K562 (cell line): ENCODE measurements at regions not wholly inside any gene's neighbourhood (a gene's known extent, or its start where the extent isn't known, plus 50 kb on each side); places are given as distances from the start of the nearest gene placed in this dataset.

Experiments used
- ATAC-seq: fragments of 200-7000 bp; cut with Tn5 transposase; 3 replicates; pipeline ENCODE4 v1.9.1; 2020; ENCODE audit warnings: moderate library complexity
- BruUV-seq: library from RNA; stranded (reverse); fragments of 400-500 nt; replicated peaks from 2 replicates; lab custom pipeline; 2021; lab: Mats Ljungman, UMichigan
- CTCF ChIA-PET: fragments of 300-600 bp; formaldehyde crosslinking; extraction: SDS; loops from one replicate; lab custom pipeline; 2021; ENCODE audit warnings: low intra/inter-chr PET ratio; lab: Yijun Ruan, JAX
- POLR2A ChIA-PET: fragments of 300-600, 350-650 bp; sonication (Branson Sonifier 250); formaldehyde crosslinking; extraction: SDS; loops from one replicate; lab custom pipeline; 2021; ENCODE audit warnings: antibody characterized with exemption, inconsistent platforms; lab: Yijun Ruan, JAX
- DNase-seq, 4 experiments: peaks; one replicate each; pipeline versions ENCODE4 v3.0.0 to v3.0.0-alpha.2; 2011 to 2018; ENCODE audit warnings: low spot score in 3 of 4, mixed read lengths in 3 of 4; ENCODE audit errors: extremely low read depth in 1 of 4
- FAIRE-seq: peaks from 2 replicates; lab custom pipeline; 2011; peaks lifted over from hg19 to GRCh38; lab: Jason Lieb, UNC
- H2AFZ ChIP-seq: 2 replicates; pipeline ENCODE4 v1.6.0; 2011; ENCODE audit warnings: low read depth, low read length, control low read depth, inconsistent platforms
- H3K27ac ChIP-seq: fragments of 200-600 bp; 3 replicates; pipeline ENCODE4 v1.8.0; 2011; ENCODE audit warnings: low read depth, mild to moderate bottlenecking, control low read depth, inconsistent platforms, low read length, moderate library complexity, mixed read lengths; ENCODE audit errors: extremely low read depth
- H3K27me3 ChIP-seq, 2 experiments: fragments of 300-600 bp in 1 of 2; 2 replicates in 1 of 2; 3 replicates in 1 of 2; pipeline versions ENCODE4 v1.6.0 to v1.8.0; 2011; ENCODE audit warnings: inconsistent platforms in 2 of 2, low read length in 2 of 2, mild to moderate bottlenecking in 1 of 2, mixed read lengths in 1 of 2, moderate library complexity in 1 of 2; ENCODE audit not compliant: control insufficient read depth in 2 of 2, insufficient read depth in 2 of 2
- H3K36me3 ChIP-seq: fragments of 300-600 bp; 3 replicates; pipeline ENCODE4 v1.8.0; 2011; ENCODE audit warnings: mild to moderate bottlenecking, low read length, inconsistent platforms; ENCODE audit not compliant: control insufficient read depth, insufficient read depth
- H3K4me1 ChIP-seq, 2 experiments: fragments of 200-600 bp in 1 of 2; replicated peaks in 1 of 2; 2 replicates in 1 of 2; 3 replicates in 1 of 2; pipeline versions ENCODE4 v1.5.1 to v1.8.0; 2011; ENCODE audit warnings: inconsistent platforms in 2 of 2, low read length in 2 of 2, mild to moderate bottlenecking in 1 of 2, mixed read lengths in 1 of 2, moderate library complexity in 1 of 2; ENCODE audit not compliant: control insufficient read depth in 2 of 2, insufficient read depth in 2 of 2
- H3K4me2 ChIP-seq: 2 replicates; pipeline ENCODE4 v1.6.1; 2011; ENCODE audit warnings: low read length, control low read depth, inconsistent platforms, mixed read lengths; ENCODE audit not compliant: insufficient read depth
- H3K4me3 ChIP-seq: fragments of 200-600 bp; sonication (generic), shearing (Covaris generic); 2 replicates; pipeline ENCODE4 v1.5.1; 2016; ENCODE audit warnings: control low read depth, inconsistent platforms
- H3K79me2 ChIP-seq: fragments of 200-600 bp; 3 replicates; pipeline ENCODE4 v1.8.0; 2011; ENCODE audit warnings: low read length, inconsistent platforms; ENCODE audit not compliant: control insufficient read depth, insufficient read depth
- H3K9ac ChIP-seq, 2 experiments: 2 replicates each; pipeline versions ENCODE4 v1.6.0 to v1.6.1; 2011; ENCODE audit warnings: low read depth in 2 of 2, low read length in 2 of 2, control low read depth in 1 of 2, inconsistent platforms in 1 of 2, mild to moderate bottlenecking in 1 of 2, mixed read lengths in 1 of 2; ENCODE audit not compliant: insufficient read depth in 1 of 2
- H3K9me1 ChIP-seq: one replicate; pipeline ENCODE4 v1.6.0; 2011; ENCODE audit warnings: inconsistent platforms, mild to moderate bottlenecking, low read length, moderate library complexity; ENCODE audit not compliant: control insufficient read depth, insufficient read depth
- H3K9me3 ChIP-seq: replicated peaks from 2 replicates; pipeline ENCODE4 v1.5.1; 2011; ENCODE audit warnings: low read depth, low read length, inconsistent platforms; ENCODE audit not compliant: control insufficient read depth, insufficient read depth
- H4K20me1 ChIP-seq: replicated peaks from 2 replicates; pipeline ENCODE4 v1.6.1; 2011; ENCODE audit warnings: low read length, inconsistent platforms, mixed read lengths; ENCODE audit not compliant: control insufficient read depth, insufficient read depth
- AFF4 ChIP-seq: sonication (generic); formaldehyde crosslinking; IDR thresholded peaks from 2 replicates; pipeline ENCODE4 v1.8.0; 2023; ENCODE audit warnings: mild to moderate bottlenecking, missing genetic modification reagents
- ARHGAP35 ChIP-seq: fragments of 450-650 bp; IDR thresholded peaks from 2 replicates; pipeline ENCODE4 v1.6.1; 2018; ENCODE audit not compliant: partially characterized antibody
- C11orf30 ChIP-seq: fragments of 450-650 bp; IDR thresholded peaks from 2 replicates; pipeline ENCODE4 v1.6.1; 2016; ENCODE audit warnings: low read depth, mild to moderate bottlenecking
- ZNF316 ChIP-seq: fragments of 450-650 bp; IDR thresholded peaks from 2 replicates; pipeline ENCODE4 v1.6.1; 2016
- WGBS: fragments of 100-300 bp; shearing (Covaris generic); methylation state at CpG from one replicate; pipeline ENCODE4 v1.1.6; 2016; ENCODE audit warnings: low coverage, mixed read lengths; ENCODE audit not compliant: insufficient coverage; ENCODE audit errors: missing lambda C conversion rate; 5-methylcytosine and 5-hydroxymethylcytosine counted together
- in situ Hi-C: fragments of 300-500 bp; cut with MboI; formaldehyde crosslinking; loops from 4 replicates; pipeline ENCODE4 v1.15.0; 2018; ENCODE audit warnings: inconsistent platforms, mixed read lengths
- intact Hi-C: fragments of 100-400 bp; cut with micrococcal nuclease; formaldehyde crosslinking; loops from 2 replicates; pipeline ENCODE4 v1.14.2; 2022

GRCh38 chr11:10400856-10401255, 54.2 kb upstream of the AMPD3 start:
- no peaks in the 10 kb centered on the region for H3K9me1 ChIP-seq
- POLR2A ChIA-PET, result interaction anchor here (1.1 kb wide), 1 partner anchor 42 kb away, joined by 4 read pairs; no protein-coding TSS in a partner anchor
- H2AFZ ChIP-seq, result no peak overlapping the region
- H3K9me3 ChIP-seq, result no peaks in the 10 kb centered on the region
- no peak overlapping the region for H3K4me3 ChIP-seq
- peaks cover 2 to 30% of the 10 kb centered on the region in 2 experiments; a peak in 3 of 5 replicates for H3K27me3 ChIP-seq
- intact Hi-C loops (no loop called here), in situ Hi-C loops (loop anchor here (10.0 kb wide), 1 partner anchor 254 kb away; no protein-coding TSS in a partner anchor)
- no peak overlapping the region for H3K4me2 ChIP-seq
- H3K36me3 ChIP-seq, result no peaks in the 10 kb centered on the region
- no peaks in the 10 kb centered on the region for H4K20me1 ChIP-seq
- no peak overlapping the region for H3K27ac ChIP-seq
- CTCF ChIA-PET, result no interaction called here
- 0% methylated on average over 1 of the region's 1 CpG for WGBS
- DNase-seq (no peak), FAIRE-seq (no peak), ATAC-seq (no peak)
- H3K79me2 ChIP-seq, result no peaks in the 10 kb centered on the region
- no peaks in the 10 kb centered on the region; a peak in 2 of 5 replicates for H3K4me1 ChIP-seq
- TF ChIP-seq ARHGAP35 (no peak), ZNF316 (peak; percentile 38), C11orf30 (peak; percentile 7; the same call in 1 of the 2 replicates), AFF4 (CRISPR knock-in tag) (no peak)
- BruUV-seq, result no TSS peak
- no peak overlapping the region for H3K9ac ChIP-seq
